ENCODE measurements at regions not wholly inside any gene's neighbourhood (a gene's known extent, or its start where the extent isn't known, plus 50 kb on each side); places are given as distances from the start of the nearest gene placed in this dataset.

DNA sequence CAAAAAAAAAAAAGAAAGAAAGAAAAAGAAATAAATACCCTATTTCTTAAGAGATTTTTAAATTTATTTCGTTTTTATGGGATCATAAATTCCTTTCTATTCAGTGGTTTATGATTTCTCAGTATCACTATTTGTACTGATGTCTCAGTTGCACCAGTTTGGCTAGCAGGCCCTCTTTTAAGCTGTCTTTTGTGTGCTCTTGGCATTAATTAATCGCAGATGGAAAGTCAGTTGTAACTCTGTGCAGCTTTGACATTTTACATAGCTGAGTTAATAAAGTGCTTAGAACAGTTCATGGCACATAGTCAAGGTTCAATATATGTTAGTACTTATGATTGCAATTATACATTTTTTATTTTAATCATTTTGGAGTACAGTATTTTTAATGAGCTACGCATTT, 123.7 kb upstream of the NUDT6 start:
- Mint-ChIP-seq H3K27me3 (ENCODE audit: unreplicated experiment) (no peaks in the 10 kb centered on the region), H3K36me3 (ENCODE audit: unreplicated experiment) (peaks cover 33% of the 10 kb centered on the region)

GRCh38 chr4:123050018-123050417, 127.6 kb upstream of the NUDT6 start:
- peaks cover 28% of the 10 kb centered on the region for H3K36me3 Mint-ChIP-seq (ENCODE audit: unreplicated experiment)
- DNase-seq = no peak

More for the DNA sequence above, 123.7 kb upstream of the NUDT6 start:
- DNase-seq = no peak
- TF ChIP-seq, protein P1, sequence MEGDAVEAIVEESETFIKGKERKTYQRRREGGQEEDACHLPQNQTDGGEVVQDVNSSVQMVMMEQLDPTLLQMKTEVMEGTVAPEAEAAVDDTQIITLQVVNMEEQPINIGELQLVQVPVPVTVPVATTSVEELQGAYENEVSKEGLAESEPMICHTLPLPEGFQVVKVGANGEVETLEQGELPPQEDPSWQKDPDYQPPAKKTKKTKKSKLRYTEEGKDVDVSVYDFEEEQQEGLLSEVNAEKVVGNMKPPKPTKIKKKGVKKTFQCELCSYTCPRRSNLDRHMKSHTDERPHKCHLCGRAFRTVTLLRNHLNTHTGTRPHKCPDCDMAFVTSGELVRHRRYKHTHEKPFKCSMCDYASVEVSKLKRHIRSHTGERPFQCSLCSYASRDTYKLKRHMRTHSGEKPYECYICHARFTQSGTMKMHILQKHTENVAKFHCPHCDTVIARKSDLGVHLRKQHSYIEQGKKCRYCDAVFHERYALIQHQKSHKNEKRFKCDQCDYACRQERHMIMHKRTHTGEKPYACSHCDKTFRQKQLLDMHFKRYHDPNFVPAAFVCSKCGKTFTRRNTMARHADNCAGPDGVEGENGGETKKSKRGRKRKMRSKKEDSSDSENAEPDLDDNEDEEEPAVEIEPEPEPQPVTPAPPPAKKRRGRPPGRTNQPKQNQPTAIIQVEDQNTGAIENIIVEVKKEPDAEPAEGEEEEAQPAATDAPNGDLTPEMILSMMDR (IDR thresholded peaks at IDR 0.05; ENCODE audit: partially characterized antibody, unreplicated experiment) = no peak
- Mint-ChIP-seq H3K4me3 (ENCODE audit: unreplicated experiment) (no peak overlapping the region), H3K27ac (ENCODE audit: unreplicated experiment) (no peak overlapping the region), H3K9me3 (ENCODE audit: unreplicated experiment) (peaks cover 3% of the 10 kb centered on the region), H3K4me1 (ENCODE audit: low read depth, unreplicated experiment) (no peaks in the 10 kb centered on the region)

DNA sequence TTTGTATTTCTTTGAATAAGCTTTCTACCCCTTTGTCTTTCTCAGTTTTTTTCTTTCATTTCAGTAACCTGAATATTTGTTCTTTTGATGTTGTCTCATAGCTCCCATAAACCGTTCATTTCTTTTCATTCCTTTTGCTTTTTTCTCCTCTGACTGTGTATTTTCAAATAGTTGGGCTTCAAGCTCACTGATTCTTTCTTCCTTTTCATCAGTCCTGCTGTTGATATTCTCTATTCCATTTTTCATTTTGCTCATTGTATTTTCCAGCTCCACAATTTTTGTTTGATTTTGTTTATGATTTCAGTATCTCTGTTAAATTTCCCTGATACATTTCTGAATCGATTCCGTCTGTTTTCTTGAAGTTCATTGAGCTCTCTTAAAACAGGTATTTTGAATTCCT, 129.6 kb upstream of the NUDT6 start:
- Mint-ChIP-seq H3K9me3 (ENCODE audit: unreplicated experiment) (peaks cover 8% of the 10 kb centered on the region), H3K4me3 (ENCODE audit: unreplicated experiment) (no peak overlapping the region), H3K36me3 (ENCODE audit: unreplicated experiment) (peaks cover 28% of the 10 kb centered on the region)

More at GRCh38 chr4:123050018-123050417, 127.6 kb upstream of the NUDT6 start:
- no peaks in the 10 kb centered on the region for H3K27me3 Mint-ChIP-seq (ENCODE audit: unreplicated experiment)
- TF ChIP-seq, protein P1 (IDR thresholded peaks at IDR 0.05; ENCODE audit: partially characterized antibody, unreplicated experiment) = no peak
- H3K4me3 Mint-ChIP-seq (ENCODE audit: unreplicated experiment) = no peak overlapping the region
- no peak overlapping the region for H3K27ac Mint-ChIP-seq (ENCODE audit: unreplicated experiment)
- peaks cover 8% of the 10 kb centered on the region for H3K9me3 Mint-ChIP-seq (ENCODE audit: unreplicated experiment)
- no peaks in the 10 kb centered on the region for H3K4me1 Mint-ChIP-seq (ENCODE audit: low read depth, unreplicated experiment)

GRCh38 chr4:123055943-123056342, 133.5 kb upstream of the NUDT6 start:
- Mint-ChIP-seq H3K4me1 (ENCODE audit: low read depth, unreplicated experiment) (no peaks in the 10 kb centered on the region), H3K27me3 (ENCODE audit: unreplicated experiment) (no peaks in the 10 kb centered on the region), H3K9me3 (ENCODE audit: unreplicated experiment) (peaks cover 8% of the 10 kb centered on the region), H3K4me3 (ENCODE audit: unreplicated experiment) (no peak overlapping the region), H3K36me3 (ENCODE audit: unreplicated experiment) (peaks cover 23% of the 10 kb centered on the region), H3K27ac (ENCODE audit: unreplicated experiment) (no peak overlapping the region)
- TF ChIP-seq, protein P1 (IDR thresholded peaks at IDR 0.05; ENCODE audit: partially characterized antibody, unreplicated experiment) = no peak
- no peak for DNase-seq

More for the DNA sequence above, 129.6 kb upstream of the NUDT6 start:
- Mint-ChIP-seq H3K27me3 (ENCODE audit: unreplicated experiment) (no peaks in the 10 kb centered on the region), H3K27ac (ENCODE audit: unreplicated experiment) (no peak overlapping the region), H3K4me1 (ENCODE audit: low read depth, unreplicated experiment) (no peaks in the 10 kb centered on the region)
- no peak for DNase-seq
- TF ChIP-seq, protein P1 (IDR thresholded peaks at IDR 0.05; ENCODE audit: partially characterized antibody, unreplicated experiment) = no peak

DNA sequence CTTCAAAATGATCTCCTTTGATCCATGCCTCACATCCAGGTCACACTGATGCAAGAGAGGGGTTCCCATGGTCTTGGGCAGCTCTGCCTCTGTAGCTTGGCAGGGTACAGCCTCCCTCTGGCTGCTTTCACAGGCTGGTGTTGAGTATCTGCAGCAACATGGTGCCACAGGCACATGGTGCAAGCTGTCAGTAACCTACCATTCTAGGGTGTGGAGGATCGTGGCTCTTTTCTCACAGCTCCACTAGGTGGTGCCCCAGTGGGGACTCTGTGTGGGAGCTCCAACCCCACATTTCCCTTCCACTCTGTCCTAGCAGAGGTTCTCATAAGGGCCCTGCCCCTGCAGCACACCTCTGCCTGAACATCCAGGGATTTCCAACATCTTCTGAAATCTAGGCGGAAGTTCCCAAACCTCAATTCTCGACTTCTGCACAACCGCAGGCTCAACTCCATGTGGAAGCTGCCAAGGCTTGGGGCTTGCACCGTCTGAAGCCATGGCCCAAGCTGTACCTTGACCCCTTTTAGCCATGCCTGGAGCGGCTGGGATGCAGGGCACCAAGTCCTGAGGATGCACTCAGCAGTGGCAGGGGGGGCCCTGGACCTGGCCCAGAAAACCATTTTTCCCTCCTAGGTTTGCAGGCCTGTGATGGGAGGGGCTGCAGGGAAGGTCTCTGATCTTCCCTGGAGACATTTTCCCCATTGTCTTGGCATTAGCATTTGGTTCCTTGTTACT, 137.8 kb upstream of the NUDT6 start:
- TF ChIP-seq, protein P1 (IDR thresholded peaks at IDR 0.05; ENCODE audit: partially characterized antibody, unreplicated experiment) = no peak
- H3K9me3 Mint-ChIP-seq (ENCODE audit: unreplicated experiment) = peaks cover 3% of the 10 kb centered on the region
- H3K4me1 Mint-ChIP-seq (ENCODE audit: low read depth, unreplicated experiment) = no peaks in the 10 kb centered on the region
- H3K4me3 Mint-ChIP-seq (ENCODE audit: unreplicated experiment) = no peak overlapping the region
- H3K36me3 Mint-ChIP-seq (ENCODE audit: unreplicated experiment) = peaks cover 15% of the 10 kb centered on the region
- DNase-seq = no peak
- H3K27ac Mint-ChIP-seq (ENCODE audit: unreplicated experiment) = no peak overlapping the region
- peaks cover 2% of the 10 kb centered on the region for H3K27me3 Mint-ChIP-seq (ENCODE audit: unreplicated experiment)
